ENCODE measurements at regions not wholly inside any gene's neighbourhood (a gene's known extent, or its start where the extent isn't known, plus 50 kb on each side); places are given as distances from the start of the nearest gene placed in this dataset.

DNA sequence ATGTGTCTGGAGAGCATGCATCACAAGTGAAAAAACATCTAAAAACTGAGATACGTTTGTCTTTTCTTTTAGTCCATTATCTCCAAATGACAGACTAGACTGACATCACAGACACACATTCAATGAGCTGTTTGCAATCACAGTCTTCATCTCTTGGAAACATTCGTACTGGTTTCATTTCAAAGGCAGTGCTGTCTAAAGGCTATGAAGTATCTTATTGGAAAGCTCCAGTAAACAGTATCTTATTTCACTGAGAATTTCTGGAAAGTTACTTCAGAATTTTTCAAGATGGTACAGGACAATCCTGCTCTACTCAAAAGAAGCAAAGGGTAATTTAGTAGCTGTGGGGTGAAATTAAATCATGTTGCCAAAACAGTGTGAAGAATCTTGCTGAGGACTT is 53.5 kb upstream of the TNFRSF19 start:
- TF ChIP-seq MAZ (IDR thresholded peaks at IDR 0.05; ENCODE audit: borderline replicate concordance, low read depth, low read length) (no peak), MAZ (CRISPR knock-in tag; IDR thresholded peaks at IDR 0.05; ENCODE audit: low read depth) (no peak), HNF4A (CRISPR knock-in tag; IDR thresholded peaks at IDR 0.05) (no peak), ZBTB1 (CRISPR knock-in tag; IDR thresholded peaks at IDR 0.05; ENCODE audit: borderline replicate concordance) (no peak), ZNF143 (CRISPR knock-in tag; IDR thresholded peaks at IDR 0.05) (no peak), ZNF530 (CRISPR knock-in tag; IDR thresholded peaks at IDR 0.05; ENCODE audit: low read depth) (no peak), POLR2AphosphoS5 (IDR thresholded peaks at IDR 0.05; ENCODE audit: low read depth, low read length) (no peak), WIZ (CRISPR knock-in tag; IDR thresholded peaks at IDR 0.05) (no peak)
- TF ChIP-seq, protein P1, sequence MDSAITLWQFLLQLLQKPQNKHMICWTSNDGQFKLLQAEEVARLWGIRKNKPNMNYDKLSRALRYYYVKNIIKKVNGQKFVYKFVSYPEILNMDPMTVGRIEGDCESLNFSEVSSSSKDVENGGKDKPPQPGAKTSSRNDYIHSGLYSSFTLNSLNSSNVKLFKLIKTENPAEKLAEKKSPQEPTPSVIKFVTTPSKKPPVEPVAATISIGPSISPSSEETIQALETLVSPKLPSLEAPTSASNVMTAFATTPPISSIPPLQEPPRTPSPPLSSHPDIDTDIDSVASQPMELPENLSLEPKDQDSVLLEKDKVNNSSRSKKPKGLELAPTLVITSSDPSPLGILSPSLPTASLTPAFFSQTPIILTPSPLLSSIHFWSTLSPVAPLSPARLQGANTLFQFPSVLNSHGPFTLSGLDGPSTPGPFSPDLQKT (CRISPR knock-in tag; IDR thresholded peaks at IDR 0.05; ENCODE audit: borderline replicate concordance): no peak
- TF ChIP-seq, protein P2, sequence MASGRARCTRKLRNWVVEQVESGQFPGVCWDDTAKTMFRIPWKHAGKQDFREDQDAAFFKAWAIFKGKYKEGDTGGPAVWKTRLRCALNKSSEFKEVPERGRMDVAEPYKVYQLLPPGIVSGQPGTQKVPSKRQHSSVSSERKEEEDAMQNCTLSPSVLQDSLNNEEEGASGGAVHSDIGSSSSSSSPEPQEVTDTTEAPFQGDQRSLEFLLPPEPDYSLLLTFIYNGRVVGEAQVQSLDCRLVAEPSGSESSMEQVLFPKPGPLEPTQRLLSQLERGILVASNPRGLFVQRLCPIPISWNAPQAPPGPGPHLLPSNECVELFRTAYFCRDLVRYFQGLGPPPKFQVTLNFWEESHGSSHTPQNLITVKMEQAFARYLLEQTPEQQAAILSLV (CRISPR knock-in tag; IDR thresholded peaks at IDR 0.05; ENCODE audit: borderline replicate concordance): no peak
- TF ChIP-seq, protein P3, sequence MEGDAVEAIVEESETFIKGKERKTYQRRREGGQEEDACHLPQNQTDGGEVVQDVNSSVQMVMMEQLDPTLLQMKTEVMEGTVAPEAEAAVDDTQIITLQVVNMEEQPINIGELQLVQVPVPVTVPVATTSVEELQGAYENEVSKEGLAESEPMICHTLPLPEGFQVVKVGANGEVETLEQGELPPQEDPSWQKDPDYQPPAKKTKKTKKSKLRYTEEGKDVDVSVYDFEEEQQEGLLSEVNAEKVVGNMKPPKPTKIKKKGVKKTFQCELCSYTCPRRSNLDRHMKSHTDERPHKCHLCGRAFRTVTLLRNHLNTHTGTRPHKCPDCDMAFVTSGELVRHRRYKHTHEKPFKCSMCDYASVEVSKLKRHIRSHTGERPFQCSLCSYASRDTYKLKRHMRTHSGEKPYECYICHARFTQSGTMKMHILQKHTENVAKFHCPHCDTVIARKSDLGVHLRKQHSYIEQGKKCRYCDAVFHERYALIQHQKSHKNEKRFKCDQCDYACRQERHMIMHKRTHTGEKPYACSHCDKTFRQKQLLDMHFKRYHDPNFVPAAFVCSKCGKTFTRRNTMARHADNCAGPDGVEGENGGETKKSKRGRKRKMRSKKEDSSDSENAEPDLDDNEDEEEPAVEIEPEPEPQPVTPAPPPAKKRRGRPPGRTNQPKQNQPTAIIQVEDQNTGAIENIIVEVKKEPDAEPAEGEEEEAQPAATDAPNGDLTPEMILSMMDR (CRISPR knock-in tag; IDR thresholded peaks at IDR 0.05): no peak
- TF ChIP-seq, protein P4, sequence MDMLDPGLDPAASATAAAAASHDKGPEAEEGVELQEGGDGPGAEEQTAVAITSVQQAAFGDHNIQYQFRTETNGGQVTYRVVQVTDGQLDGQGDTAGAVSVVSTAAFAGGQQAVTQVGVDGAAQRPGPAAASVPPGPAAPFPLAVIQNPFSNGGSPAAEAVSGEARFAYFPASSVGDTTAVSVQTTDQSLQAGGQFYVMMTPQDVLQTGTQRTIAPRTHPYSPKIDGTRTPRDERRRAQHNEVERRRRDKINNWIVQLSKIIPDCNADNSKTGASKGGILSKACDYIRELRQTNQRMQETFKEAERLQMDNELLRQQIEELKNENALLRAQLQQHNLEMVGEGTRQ (IDR thresholded peaks at IDR 0.05; ENCODE audit: low read depth, low read length): no peak
- TF ChIP-seq, protein P4 (CRISPR knock-in tag; IDR thresholded peaks at IDR 0.05; ENCODE audit: borderline replicate concordance): no peak

All from HepG2 (cell line).